ENCODE measurements at regions not wholly inside any gene's neighbourhood (a gene's known extent, or its start where the extent isn't known, plus 50 kb on each side); places are given as distances from the start of the nearest gene placed in this dataset.

DNA sequence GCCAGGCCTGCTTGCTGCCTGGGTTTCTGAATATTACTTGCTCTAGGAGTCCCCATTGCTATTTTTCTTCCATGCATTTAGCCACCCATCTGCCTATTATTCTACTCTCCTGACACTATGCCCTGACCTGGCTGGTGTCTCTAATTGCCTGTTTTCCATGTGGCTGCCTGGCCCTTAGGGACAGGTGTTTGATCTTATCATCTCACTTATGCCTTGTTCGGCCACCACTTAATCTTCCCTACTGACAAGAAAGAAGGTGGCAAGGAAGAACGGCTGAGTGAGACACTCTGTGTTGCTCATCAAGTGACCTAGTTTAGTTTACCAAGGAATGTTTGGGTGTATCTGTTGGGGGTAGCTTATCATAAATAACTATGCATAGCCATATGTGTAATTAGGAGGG, 50.4 kb upstream of the RAPH1 start:
- Histone ChIP-seq H3K9me3 (ENCODE audit: control insufficient read depth in 4 of 4, low read length in 3 of 4) (no peaks in the 10 kb centered on the region), H3K27me3 (ENCODE audit: control insufficient read depth in 4 of 4, insufficient read depth in 4 of 4, low read length in 3 of 4) (no peaks in the 10 kb centered on the region), H3K9ac (ENCODE audit: low read depth in 1 of 2, low read length in 2 of 2) (no peak overlapping the region), H3K4me3 (ENCODE audit: low read depth in 1 of 3, low read length in 3 of 3) (no peak overlapping the region), H3K27ac (ENCODE audit: low read depth in 1 of 2, low read length in 2 of 2) (no peak overlapping the region), H3K4me1 (ENCODE audit: control insufficient read depth in 4 of 4, insufficient read depth in 4 of 4, low read length in 3 of 4) (peaks cover 3 to 26% (median 15%) of the 10 kb centered on the region in 4 donors), H3K36me3 (ENCODE audit: control insufficient read depth in 4 of 4, insufficient read depth in 3 of 4, low read depth in 1 of 4, low read length in 3 of 4) (no peaks in the 10 kb centered on the region)
- TF ChIP-seq RAD21 (IDR thresholded peaks at IDR 0.05) (no peak), GABPA (IDR thresholded peaks at IDR 0.05 in 1 of 2, conservative IDR thresholded peaks at IDR 0.05 in 1 of 2) (no peak), YY1 (IDR thresholded peaks at IDR 0.05) (no peak), FOXA1 (IDR thresholded peaks at IDR 0.05) (no peak)
- TF ChIP-seq, protein P1, sequence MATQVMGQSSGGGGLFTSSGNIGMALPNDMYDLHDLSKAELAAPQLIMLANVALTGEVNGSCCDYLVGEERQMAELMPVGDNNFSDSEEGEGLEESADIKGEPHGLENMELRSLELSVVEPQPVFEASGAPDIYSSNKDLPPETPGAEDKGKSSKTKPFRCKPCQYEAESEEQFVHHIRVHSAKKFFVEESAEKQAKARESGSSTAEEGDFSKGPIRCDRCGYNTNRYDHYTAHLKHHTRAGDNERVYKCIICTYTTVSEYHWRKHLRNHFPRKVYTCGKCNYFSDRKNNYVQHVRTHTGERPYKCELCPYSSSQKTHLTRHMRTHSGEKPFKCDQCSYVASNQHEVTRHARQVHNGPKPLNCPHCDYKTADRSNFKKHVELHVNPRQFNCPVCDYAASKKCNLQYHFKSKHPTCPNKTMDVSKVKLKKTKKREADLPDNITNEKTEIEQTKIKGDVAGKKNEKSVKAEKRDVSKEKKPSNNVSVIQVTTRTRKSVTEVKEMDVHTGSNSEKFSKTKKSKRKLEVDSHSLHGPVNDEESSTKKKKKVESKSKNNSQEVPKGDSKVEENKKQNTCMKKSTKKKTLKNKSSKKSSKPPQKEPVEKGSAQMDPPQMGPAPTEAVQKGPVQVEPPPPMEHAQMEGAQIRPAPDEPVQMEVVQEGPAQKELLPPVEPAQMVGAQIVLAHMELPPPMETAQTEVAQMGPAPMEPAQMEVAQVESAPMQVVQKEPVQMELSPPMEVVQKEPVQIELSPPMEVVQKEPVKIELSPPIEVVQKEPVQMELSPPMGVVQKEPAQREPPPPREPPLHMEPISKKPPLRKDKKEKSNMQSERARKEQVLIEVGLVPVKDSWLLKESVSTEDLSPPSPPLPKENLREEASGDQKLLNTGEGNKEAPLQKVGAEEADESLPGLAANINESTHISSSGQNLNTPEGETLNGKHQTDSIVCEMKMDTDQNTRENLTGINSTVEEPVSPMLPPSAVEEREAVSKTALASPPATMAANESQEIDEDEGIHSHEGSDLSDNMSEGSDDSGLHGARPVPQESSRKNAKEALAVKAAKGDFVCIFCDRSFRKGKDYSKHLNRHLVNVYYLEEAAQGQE (IDR thresholded peaks at IDR 0.05) = no peak
- TF ChIP-seq, protein P2, sequence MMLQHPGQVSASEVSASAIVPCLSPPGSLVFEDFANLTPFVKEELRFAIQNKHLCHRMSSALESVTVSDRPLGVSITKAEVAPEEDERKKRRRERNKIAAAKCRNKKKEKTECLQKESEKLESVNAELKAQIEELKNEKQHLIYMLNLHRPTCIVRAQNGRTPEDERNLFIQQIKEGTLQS (IDR thresholded peaks at IDR 0.05) = no peak
- TF ChIP-seq, protein P3, sequence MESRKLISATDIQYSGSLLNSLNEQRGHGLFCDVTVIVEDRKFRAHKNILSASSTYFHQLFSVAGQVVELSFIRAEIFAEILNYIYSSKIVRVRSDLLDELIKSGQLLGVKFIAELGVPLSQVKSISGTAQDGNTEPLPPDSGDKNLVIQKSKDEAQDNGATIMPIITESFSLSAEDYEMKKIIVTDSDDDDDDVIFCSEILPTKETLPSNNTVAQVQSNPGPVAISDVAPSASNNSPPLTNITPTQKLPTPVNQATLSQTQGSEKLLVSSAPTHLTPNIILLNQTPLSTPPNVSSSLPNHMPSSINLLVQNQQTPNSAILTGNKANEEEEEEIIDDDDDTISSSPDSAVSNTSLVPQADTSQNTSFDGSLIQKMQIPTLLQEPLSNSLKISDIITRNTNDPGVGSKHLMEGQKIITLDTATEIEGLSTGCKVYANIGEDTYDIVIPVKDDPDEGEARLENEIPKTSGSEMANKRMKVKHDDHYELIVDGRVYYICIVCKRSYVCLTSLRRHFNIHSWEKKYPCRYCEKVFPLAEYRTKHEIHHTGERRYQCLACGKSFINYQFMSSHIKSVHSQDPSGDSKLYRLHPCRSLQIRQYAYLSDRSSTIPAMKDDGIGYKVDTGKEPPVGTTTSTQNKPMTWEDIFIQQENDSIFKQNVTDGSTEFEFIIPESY (IDR thresholded peaks at IDR 0.05) = no peak
- 85% methylated on average over 2 of the region's 2 CpGs for WGBS
- no peak for DNase-seq (ENCODE audit: low spot score)

DNA sequence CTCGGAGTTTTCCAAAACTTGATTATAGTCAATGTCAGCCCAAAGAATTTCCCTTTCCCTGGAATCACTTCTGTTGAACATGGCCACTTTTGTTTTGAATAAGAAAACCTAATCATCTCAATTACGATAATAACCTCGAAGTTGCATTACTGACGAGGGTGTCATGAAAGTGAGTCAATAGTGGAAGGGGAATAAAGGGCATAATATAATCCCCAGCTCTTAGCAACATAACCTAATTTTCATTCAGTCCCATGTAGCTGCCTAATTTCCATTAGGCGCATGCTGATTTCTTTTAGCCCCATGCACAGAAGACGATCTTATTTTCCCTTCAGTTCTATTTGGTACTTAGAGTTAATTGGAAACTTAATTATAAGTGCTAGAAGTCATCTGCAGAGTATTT, 51.1 kb upstream of the RAPH1 start:
- 87% methylated on average over 6 of the region's 6 CpGs for WGBS
- TF ChIP-seq RAD21 (IDR thresholded peaks at IDR 0.05) = no peak
- TF ChIP-seq, protein P1 (IDR thresholded peaks at IDR 0.05) = no peak
- no peak for TF ChIP-seq YY1 (IDR thresholded peaks at IDR 0.05)
- no peak for TF ChIP-seq RXRA (IDR thresholded peaks at IDR 0.05)
- no peak for TF ChIP-seq FOXA1 (IDR thresholded peaks at IDR 0.05)
- no peak for TF ChIP-seq SP1 (IDR thresholded peaks at IDR 0.05)
- TF ChIP-seq, protein P2 (IDR thresholded peaks at IDR 0.05) = no peak
- TF ChIP-seq, protein P3 (IDR thresholded peaks at IDR 0.05) = no peak
- TF ChIP-seq NR2F2 (IDR thresholded peaks at IDR 0.05) = no peak
- TF ChIP-seq, protein P4, sequence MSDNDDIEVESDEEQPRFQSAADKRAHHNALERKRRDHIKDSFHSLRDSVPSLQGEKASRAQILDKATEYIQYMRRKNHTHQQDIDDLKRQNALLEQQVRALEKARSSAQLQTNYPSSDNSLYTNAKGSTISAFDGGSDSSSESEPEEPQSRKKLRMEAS (IDR thresholded peaks at IDR 0.05) = no peak
- Histone ChIP-seq H3K27me3 (ENCODE audit: control insufficient read depth in 4 of 4, insufficient read depth in 4 of 4, low read length in 3 of 4) (no peaks in the 10 kb centered on the region), H3K27ac (ENCODE audit: low read depth in 1 of 2, low read length in 2 of 2) (no peak overlapping the region), H3K4me1 (ENCODE audit: control insufficient read depth in 4 of 4, insufficient read depth in 4 of 4, low read length in 3 of 4) (peaks cover 3 to 20% (median 15%) of the 10 kb centered on the region in 4 donors), H3K36me3 (ENCODE audit: control insufficient read depth in 4 of 4, insufficient read depth in 3 of 4, low read depth in 1 of 4, low read length in 3 of 4) (no peaks in the 10 kb centered on the region), H3K9ac (ENCODE audit: low read depth in 1 of 2, low read length in 2 of 2) (no peak overlapping the region), H3K4me3 (ENCODE audit: low read depth in 1 of 3, low read length in 3 of 3) (no peak overlapping the region), H3K9me3 (ENCODE audit: control insufficient read depth in 4 of 4, low read length in 3 of 4) (no peaks in the 10 kb centered on the region)
- no peak for DNase-seq (ENCODE audit: low spot score)
